Mesodermal cell (in vitro differentiated cells): ENCODE measurements at regions not wholly inside any gene's neighbourhood (a gene's known extent, or its start where the extent isn't known, plus 50 kb on each side); places are given as distances from the start of the nearest gene placed in this dataset.

Experiments
- H3K27ac ChIP-seq: 2 replicates; pipeline ENCODE4 v1.7.0; 2013; ENCODE audit warnings: mild to moderate bottlenecking, low read depth, low read length, moderate library complexity; ENCODE audit not compliant: severe bottlenecking
- H3K36me3 ChIP-seq: 2 replicates; pipeline ENCODE4 v1.7.1; 2013; ENCODE audit warnings: mild to moderate bottlenecking, low read length, moderate library complexity; ENCODE audit not compliant: control insufficient read depth, insufficient read depth
- H3K4me1 ChIP-seq: one replicate; pipeline ENCODE4 v1.7.1; 2013; ENCODE audit warnings: mild to moderate bottlenecking, low read length; ENCODE audit not compliant: insufficient read depth, control insufficient read depth, poor library complexity, severe bottlenecking
- H3K4me3 ChIP-seq: 2 replicates; pipeline ENCODE4 v1.7.0; 2013; ENCODE audit warnings: low read length, control low read depth, mild to moderate bottlenecking; ENCODE audit not compliant: insufficient read depth, poor library complexity, severe bottlenecking; ENCODE audit errors: extremely low read depth
- H3K9me3 ChIP-seq: 2 replicates; pipeline ENCODE4 v1.7.1; 2013; ENCODE audit warnings: mild to moderate bottlenecking, low read length, moderate library complexity; ENCODE audit not compliant: control insufficient read depth
- WGBS, 2 experiments: methylation state at CpG; one replicate each; pipeline ENCODE4 v1.1.5; 2013; ENCODE audit warnings: missing lambda C conversion rate in 2 of 2; ENCODE audit not compliant: insufficient coverage in 2 of 2; 5-methylcytosine and 5-hydroxymethylcytosine counted together

DNA sequence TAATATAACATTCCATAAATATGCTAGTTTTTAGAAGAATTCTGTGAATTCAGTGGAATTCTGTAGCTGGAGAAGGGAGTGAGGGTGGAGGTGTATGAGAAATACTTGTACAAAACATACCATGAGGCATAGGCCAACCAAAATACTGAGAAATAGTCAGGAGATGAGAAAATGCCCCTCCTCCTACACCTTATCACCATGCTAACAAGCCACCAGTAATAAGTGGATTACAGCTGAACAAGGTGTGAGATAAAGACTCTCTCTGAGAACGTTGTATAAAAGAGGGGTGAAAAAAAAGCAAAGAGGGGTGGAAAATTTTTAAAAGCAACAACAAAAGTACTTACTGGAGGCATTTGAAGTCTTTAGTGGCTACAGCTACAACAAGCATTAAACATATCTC, 90.4 kb upstream of the IGFBP3 start:
- Histone ChIP-seq H3K9me3 (no peaks in the 10 kb centered on the region), H3K4me1 (peaks cover 6% of the 10 kb centered on the region), H3K36me3 (no peaks in the 10 kb centered on the region), H3K4me3 (no peak overlapping the region), H3K27ac (no peak overlapping the region)
- WGBS, 2 experiments, result no CpG with 5 or more reads among the region's 1 CpG

DNA sequence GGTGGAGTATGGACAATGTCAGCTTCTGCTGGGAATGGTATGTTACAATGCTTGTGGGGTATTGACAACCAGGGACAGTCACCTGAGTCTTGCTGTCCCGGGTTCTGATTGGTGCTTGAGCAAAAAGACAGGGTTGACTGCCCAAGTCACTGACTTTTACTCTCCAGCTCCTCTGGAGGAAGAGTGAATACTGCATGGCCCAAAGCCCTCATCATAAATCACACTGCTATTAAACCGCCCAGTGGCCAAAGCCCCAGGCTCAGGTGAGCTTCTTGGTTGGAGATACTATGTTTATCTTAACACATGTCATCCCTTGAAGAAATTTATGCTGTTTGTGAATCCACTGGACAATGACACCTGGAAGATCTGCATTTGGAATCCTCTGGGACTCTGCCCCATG, 90.0 kb upstream of the IGFBP3 start:
- no peak overlapping the region for H3K27ac ChIP-seq
- H3K4me1 ChIP-seq, result peaks cover 6% of the 10 kb centered on the region
- WGBS, 2 experiments, result 80 to 88% methylated on average over 1 of the region's 2 CpGs
- H3K9me3 ChIP-seq, result no peaks in the 10 kb centered on the region
- no peaks in the 10 kb centered on the region for H3K36me3 ChIP-seq
- H3K4me3 ChIP-seq, result no peak overlapping the region

DNA sequence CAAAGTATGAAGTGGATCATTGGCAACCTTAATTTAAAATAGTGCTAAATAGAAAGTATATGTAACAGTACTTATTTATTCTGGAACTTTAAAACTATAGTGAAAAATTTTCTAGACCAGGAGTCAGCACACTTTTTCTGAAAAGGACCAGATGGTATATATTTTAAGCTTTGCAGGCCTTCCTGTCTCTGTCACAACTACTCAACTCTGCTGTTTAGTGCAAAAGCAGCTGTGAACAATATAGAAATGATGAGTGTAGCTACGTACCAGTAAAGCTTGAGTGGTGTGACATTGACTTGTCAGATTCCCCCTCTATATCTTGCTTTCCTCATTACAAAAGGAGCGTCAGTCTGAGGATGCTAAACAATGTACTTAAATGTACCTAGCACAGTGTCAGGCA, 88.1 kb upstream of the IGFBP3 start:
- no peaks in the 10 kb centered on the region for H3K9me3 ChIP-seq
- H3K4me1 ChIP-seq, result no peaks in the 10 kb centered on the region
- no peak overlapping the region for H3K27ac ChIP-seq
- no peak overlapping the region for H3K4me3 ChIP-seq
- WGBS, 2 experiments, result 88 to 100% methylated on average over 1 of the region's 2 CpGs
- no peaks in the 10 kb centered on the region for H3K36me3 ChIP-seq

DNA sequence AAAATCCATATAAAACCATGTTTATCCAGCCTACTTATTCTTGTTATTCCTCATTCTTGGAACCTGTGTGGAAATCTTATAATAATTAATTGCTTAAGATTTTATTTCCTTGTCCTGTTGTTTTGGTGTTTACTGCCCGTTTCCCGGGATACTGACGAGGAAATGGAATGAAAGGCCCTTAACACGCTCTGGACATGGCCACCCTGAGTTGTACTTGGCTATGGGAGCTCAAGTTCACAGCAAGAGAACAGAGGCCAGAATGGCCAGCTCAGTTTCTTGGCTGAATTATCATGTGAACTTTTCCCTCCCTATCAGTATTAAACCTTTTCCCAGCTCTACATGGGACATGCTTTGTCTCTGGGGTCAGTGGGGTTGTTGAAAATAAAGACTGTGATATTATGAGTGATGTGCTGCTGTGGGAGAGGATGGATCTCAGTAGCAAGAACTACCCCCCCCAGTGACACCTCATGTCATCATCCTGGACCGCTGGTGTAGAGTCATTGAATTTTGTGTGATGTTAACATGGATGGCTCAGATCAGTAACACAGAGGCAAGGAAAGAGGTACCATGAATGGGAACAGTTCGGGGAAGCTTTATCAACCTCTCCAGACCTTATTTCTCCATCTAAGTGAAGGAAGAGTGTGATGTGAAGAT, 87.0 kb upstream of the IGFBP3 start:
- 84% methylated on average over 4 of the region's 6 CpGs for WGBS, 2 experiments
- Histone ChIP-seq H3K4me3 (no peak overlapping the region), H3K9me3 (peaks cover 1% of the 10 kb centered on the region), H3K36me3 (no peaks in the 10 kb centered on the region), H3K4me1 (no peaks in the 10 kb centered on the region), H3K27ac (no peak overlapping the region)

DNA sequence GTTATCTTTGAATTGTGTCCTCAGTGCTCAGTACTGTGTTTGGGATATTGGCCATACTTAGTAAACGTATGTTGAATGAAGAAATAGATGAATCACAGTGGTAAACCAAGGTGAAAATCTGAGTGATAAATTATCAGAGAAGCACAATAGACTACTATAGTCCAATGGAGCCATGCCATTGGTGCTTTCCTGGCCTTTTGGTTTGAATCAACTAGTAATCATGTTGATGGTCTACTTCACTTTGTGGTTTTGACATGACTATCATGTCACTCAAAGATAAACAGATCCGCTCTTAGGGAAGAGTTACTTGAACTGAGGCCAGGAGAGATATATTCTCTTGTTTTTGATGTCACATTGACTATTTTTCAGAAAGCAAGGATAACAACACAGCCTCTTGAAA, 86.1 kb upstream of the IGFBP3 start:
- H3K4me1 ChIP-seq, result no peaks in the 10 kb centered on the region
- WGBS, 2 experiments, result 90% methylated on average over 2 of the region's 2 CpGs; no CpG with 5 or more reads in 1 of the 2 experiments
- H3K9me3 ChIP-seq, result peaks cover 4% of the 10 kb centered on the region
- no peak overlapping the region for H3K27ac ChIP-seq
- no peaks in the 10 kb centered on the region for H3K36me3 ChIP-seq
- H3K4me3 ChIP-seq, result no peak overlapping the region

DNA sequence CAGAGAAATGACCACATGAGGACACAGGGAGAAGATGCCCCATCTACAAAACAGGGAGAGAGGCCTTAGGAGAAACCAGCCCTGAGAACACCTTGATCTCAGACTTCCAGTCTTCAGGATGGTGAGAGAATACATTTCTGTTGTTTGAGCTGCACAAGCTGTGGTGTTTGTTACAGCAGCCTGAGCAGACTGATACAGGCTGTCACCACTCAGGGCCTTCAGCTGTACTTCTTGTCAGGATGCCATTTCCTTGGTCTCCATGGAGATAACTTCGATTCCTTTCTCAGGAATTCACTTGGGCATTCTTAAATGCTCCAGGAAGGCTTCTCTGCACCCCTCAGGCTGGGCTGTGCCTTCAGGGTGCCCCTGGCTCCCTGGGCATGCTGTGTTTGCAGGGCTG, 85.7 kb upstream of the IGFBP3 start:
- Histone ChIP-seq H3K4me1 (no peaks in the 10 kb centered on the region), H3K36me3 (no peaks in the 10 kb centered on the region), H3K9me3 (peaks cover 4% of the 10 kb centered on the region), H3K27ac (no peak overlapping the region), H3K4me3 (no peak overlapping the region)
- WGBS, 2 experiments, result 50 to 67% methylated on average over 1 of the region's 1 CpG

DNA sequence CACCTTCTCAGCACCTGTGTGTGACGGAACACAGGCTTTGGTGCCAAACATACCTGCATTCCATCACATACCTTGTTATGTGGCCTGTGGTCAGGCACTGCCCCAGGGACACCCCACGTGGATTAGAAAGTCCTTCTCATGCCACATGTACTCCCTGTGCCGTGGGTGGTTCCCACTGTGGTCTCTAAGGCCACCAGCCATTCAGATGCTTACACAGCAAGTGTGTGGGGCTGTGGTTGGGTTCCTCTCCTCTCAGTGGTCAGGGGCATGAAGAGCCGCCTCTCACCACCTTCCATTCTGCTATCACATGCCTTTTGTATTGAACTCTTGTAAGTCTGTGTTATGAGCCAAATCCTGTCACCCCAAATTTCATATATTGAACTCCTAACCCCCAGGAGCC, 85.1 kb upstream of the IGFBP3 start:
- Histone ChIP-seq H3K9me3 (peaks cover 4% of the 10 kb centered on the region), H3K27ac (no peak overlapping the region), H3K36me3 (no peaks in the 10 kb centered on the region), H3K4me1 (no peaks in the 10 kb centered on the region), H3K4me3 (no peak overlapping the region)
- 75 to 100% methylated on average over 2 of the region's 4 CpGs for WGBS, 2 experiments

DNA sequence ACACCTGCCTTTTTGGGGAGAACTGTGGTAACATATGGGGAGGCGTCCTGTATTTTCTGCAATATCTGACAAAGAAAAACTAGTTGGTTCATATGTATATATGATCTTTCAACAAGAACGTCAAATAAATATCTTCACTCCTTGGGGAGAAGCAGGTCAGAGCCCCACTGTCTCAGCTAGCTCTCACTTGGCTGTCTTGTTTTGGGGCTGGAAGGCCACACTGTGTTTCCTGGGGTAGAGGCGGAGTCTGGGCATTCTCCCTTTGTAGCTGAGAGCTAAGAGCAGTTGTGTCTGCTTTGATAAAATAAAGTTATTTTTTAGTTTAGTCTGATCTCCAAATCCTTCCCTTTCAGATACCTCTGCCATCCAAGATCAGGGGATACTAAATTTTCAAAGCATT, 83.9 kb upstream of the IGFBP3 start:
- no CpG with 5 or more reads among the region's 3 CpGs for WGBS, 2 experiments
- H3K36me3 ChIP-seq, result no peaks in the 10 kb centered on the region

DNA sequence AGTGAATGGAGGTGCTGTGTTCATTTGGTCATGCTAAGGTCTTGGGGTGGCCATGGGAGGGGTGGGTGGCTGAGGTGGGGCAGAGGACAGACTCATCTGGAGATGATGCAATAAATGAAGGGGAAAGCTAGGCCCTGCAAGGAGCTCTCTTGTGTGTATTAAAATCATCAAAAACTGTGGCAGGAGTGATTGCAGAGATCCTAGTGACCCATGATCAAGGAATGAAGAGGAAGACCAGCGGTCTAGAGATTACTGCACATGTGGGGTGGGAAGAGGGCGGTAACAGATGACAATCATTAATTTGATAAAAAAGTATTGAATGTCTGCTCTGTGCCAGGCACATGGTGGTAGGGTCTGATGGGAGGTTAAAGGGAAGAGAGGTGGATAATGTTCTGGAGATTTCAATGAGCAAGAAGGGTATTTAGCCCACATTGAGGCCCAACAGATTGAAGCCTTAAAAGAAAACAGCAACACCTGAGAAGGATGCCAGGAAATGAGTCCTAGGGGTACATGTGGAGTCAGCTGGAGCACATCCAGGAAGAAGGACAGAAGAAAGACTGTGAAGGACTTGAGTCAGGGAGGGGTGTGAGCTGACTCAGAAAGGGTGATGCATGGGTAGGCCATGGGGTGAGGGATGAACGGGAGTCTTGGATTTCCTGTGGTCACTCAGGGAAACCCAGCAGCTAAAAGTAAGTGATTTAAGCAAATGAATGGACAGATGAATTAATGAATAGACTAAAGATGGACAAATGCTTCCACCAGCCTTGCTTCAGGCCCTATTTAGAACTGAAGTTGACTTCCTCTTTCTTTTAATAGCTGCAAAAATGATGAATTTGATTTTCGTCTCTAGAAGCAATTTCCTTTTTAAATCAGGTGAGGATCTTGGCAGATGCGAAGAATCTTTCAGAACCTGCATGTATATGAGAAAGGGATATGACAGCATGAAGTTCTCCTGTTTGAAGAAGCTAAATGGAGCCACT, 83.1 kb upstream of the IGFBP3 start:
- Histone ChIP-seq H3K27ac (no peak overlapping the region), H3K4me1 (no peaks in the 10 kb centered on the region), H3K4me3 (no peak overlapping the region), H3K36me3 (no peaks in the 10 kb centered on the region), H3K9me3 (peaks cover 4% of the 10 kb centered on the region)
- WGBS, 2 experiments, result 82 to 87% methylated on average over 4 to 5 of the region's 5 CpGs

More for the DNA sequence above, 83.9 kb upstream of the IGFBP3 start:
- Histone ChIP-seq H3K27ac (no peak overlapping the region), H3K4me1 (no peaks in the 10 kb centered on the region), H3K9me3 (peaks cover 4% of the 10 kb centered on the region), H3K4me3 (no peak overlapping the region)

DNA sequence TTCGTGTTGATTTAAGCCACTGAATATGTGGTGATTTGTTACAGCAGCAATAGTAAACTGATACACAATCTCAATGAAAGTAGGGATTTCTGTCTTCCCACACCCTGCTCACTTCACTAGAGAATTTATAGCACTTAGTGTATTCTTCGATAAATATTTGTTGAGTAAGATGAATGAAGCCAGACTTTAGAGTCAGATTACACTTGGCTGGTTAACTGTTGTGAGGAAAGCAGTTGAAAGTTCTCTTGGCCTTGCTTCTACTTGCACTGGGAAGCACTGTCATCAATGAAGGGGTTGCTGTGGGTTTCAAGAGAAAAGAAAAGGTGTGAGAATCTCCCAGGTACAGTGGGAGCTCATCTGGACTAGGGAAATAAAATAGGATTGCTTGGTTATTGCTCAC, 82.1 kb upstream of the IGFBP3 start:
- H3K9me3 ChIP-seq, result peaks cover 4% of the 10 kb centered on the region
- no peak overlapping the region for H3K27ac ChIP-seq
- no peaks in the 10 kb centered on the region for H3K36me3 ChIP-seq
- 100% methylated on average over 1 of the region's 2 CpGs; no CpG with 5 or more reads in 1 of the 2 experiments for WGBS, 2 experiments
- no peak overlapping the region for H3K4me3 ChIP-seq
- H3K4me1 ChIP-seq, result no peaks in the 10 kb centered on the region

DNA sequence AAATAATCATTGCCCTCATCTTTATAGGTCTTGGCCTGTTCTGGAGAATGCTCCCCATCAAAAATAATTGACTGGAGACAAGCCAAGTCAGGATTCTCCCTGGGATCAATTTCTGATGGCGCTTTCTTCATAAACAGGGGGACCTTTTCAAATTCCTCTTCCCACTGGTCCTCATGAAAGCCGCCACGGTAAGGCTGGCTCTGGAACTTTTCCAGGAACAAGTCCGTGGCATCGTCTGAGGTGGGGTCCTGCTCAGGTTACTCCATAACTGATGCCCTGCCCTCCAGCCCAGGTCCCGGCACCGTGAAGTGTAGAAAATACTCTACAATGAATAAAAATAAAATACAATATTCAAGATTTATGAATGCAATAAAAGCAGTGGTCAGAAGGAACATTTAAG, 79.4 kb upstream of the IGFBP3 start:
- H3K27ac ChIP-seq, result no peak overlapping the region
- WGBS, 2 experiments, result 92 to 95% methylated on average over 2 to 5 of the region's 7 CpGs
- H3K4me1 ChIP-seq, result no peaks in the 10 kb centered on the region
- H3K36me3 ChIP-seq, result no peaks in the 10 kb centered on the region
- H3K9me3 ChIP-seq, result peaks cover 9% of the 10 kb centered on the region
- H3K4me3 ChIP-seq, result no peak overlapping the region
